Activated CD4-positive, alpha-beta T cell treated with anti-CD3 and anti-CD28 coated beads for 24 hours (primary cell): ENCODE measurements at regions not wholly inside any gene's neighbourhood (a gene's known extent, or its start where the extent isn't known, plus 50 kb on each side); places are given as distances from the start of the nearest gene placed in this dataset.
"Not testable (repeated sequence)": the region's sequence is repeated elsewhere in the genome, so short reads cannot be mapped to it uniquely, and the experiment has no call there.

ENCODE experiments used
- DNase-seq, 2 donors: peaks; one replicate each; pipeline ENCODE4 v3.0.0-alpha.2; 2020; ENCODE audit warnings: low read depth in 2 of 2

- DNase-seq = no peak
Measured at GRCh38 chr4:147160908-147161513, 215.3 kb upstream of the TTC29 start.

GRCh38 chr4:147163311-147163710 is 217.6 kb upstream of the TTC29 start:
- DNase-seq = no peak

- not testable (repeated sequence) for DNase-seq
Measured at GRCh38 chr4:147168200-147168599, 222.5 kb upstream of the TTC29 start.

- DNase-seq = no peak
Measured at GRCh38 chr4:147173322-147173721, 227.7 kb upstream of the TTC29 start.

GRCh38 chr4:147173797-147174432 is 228.3 kb upstream of the TTC29 start:
- DNase-seq = no peak

- DNase-seq = no peak
Measured at GRCh38 chr4:147174591-147174990, 228.9 kb upstream of the TTC29 start.

GRCh38 chr4:147175460-147176025 is 229.9 kb upstream of the TTC29 start:
- no peak for DNase-seq

- no peak for DNase-seq
Measured at GRCh38 chr4:147182041-147182440, 236.4 kb upstream of the TTC29 start.

- DNase-seq = no peak
Measured at GRCh38 chr4:147192679-147193078, 247.0 kb upstream of the TTC29 start.

- DNase-seq = no peak
Measured at GRCh38 chr4:147194114-147194513, 248.4 kb upstream of the TTC29 start.

GRCh38 chr4:147194604-147195003 is 248.9 kb upstream of the TTC29 start:
- DNase-seq = no peak

GRCh38 chr4:147195386-147195785 is 249.7 kb upstream of the TTC29 start:
- no peak for DNase-seq

- DNase-seq = no peak
Measured at GRCh38 chr4:147198411-147199051, 252.9 kb upstream of the TTC29 start.

- no peak for DNase-seq
Measured at GRCh38 chr4:147201016-147201415, 255.4 kb upstream of the TTC29 start.

GRCh38 chr4:147206807-147207206 is 261.1 kb upstream of the TTC29 start:
- no peak for DNase-seq

GRCh38 chr4:147207911-147208310 is 262.2 kb upstream of the TTC29 start:
- no peak for DNase-seq

- DNase-seq = no peak
Measured at GRCh38 chr4:147217655-147218054, 263.2 kb upstream of the EDNRA start.

- DNase-seq = no peak
Measured at GRCh38 chr4:147219145-147219544, 261.8 kb upstream of the EDNRA start.

GRCh38 chr4:147220833-147221232 is 260.1 kb upstream of the EDNRA start:
- no peak for DNase-seq

GRCh38 chr4:147222906-147223305 is 258.0 kb upstream of the EDNRA start:
- DNase-seq = no peak

- DNase-seq = no peak
Measured at GRCh38 chr4:147223576-147223975, 257.3 kb upstream of the EDNRA start.

- no peak for DNase-seq
Measured at GRCh38 chr4:147236806-147237205, 244.1 kb upstream of the EDNRA start.

GRCh38 chr4:147244786-147245185 is 236.1 kb upstream of the EDNRA start:
- DNase-seq = no peak
